HepG2 (cell line): ENCODE measurements at regions not wholly inside any gene's neighbourhood (a gene's known extent, or its start where the extent isn't known, plus 50 kb on each side); places are given as distances from the start of the nearest gene placed in this dataset.

Experiments used
- ATF7 ChIP-seq, 2 experiments: fragments of 450-650 bp in 1 of 2; sonication (generic) in 1 of 2; formaldehyde crosslinking in 1 of 2; IDR thresholded peaks; 2 replicates each; pipeline versions ENCODE4 v1.4.0 to v1.6.1; 2016 to 2020; ENCODE audit warnings: antibody characterized with exemption in 1 of 2, mild to moderate bottlenecking in 1 of 2, missing genetic modification reagents in 1 of 2
- DMAP1 ChIP-seq: IDR thresholded peaks from 2 replicates; pipeline ENCODE4 v1.6.1; 2016
- EP300 ChIP-seq, 3 experiments: sonication (generic) in 1 of 3; formaldehyde crosslinking in 1 of 3; IDR thresholded peaks; 2 replicates each; pipeline versions ENCODE4 v1.5.1 to v1.6.1; 2011 to 2020; ENCODE audit warnings: low read depth in 2 of 3, low read length in 2 of 3, borderline replicate concordance in 1 of 3, improper control_type of control experiment in 1 of 3, mild to moderate bottlenecking in 1 of 3, missing genetic modification reagents in 1 of 3, moderate library complexity in 1 of 3
- JUNB ChIP-seq: sonication (generic); formaldehyde crosslinking; IDR thresholded peaks from 2 replicates; pipeline ENCODE4 v1.8.0; 2022; ENCODE audit warnings: missing genetic modification reagents, mild to moderate bottlenecking, borderline replicate concordance
- MED1 ChIP-seq: sonication (generic); formaldehyde crosslinking; IDR thresholded peaks from 2 replicates; pipeline ENCODE4 v1.4.0; 2020; ENCODE audit warnings: missing genetic modification reagents
- NFKB2 ChIP-seq: sonication (generic); formaldehyde crosslinking; IDR thresholded peaks from 2 replicates; pipeline ENCODE4 v1.4.0; 2020; ENCODE audit warnings: missing genetic modification reagents, borderline replicate concordance
- NR1H2 ChIP-seq: sonication (generic); formaldehyde crosslinking; IDR thresholded peaks from 2 replicates; pipeline ENCODE4 v1.8.1; 2022; ENCODE audit warnings: low read depth, missing genetic modification reagents, borderline replicate concordance
- SMAD1 ChIP-seq: sonication (generic); formaldehyde crosslinking; IDR thresholded peaks from 2 replicates; pipeline ENCODE4 v1.4.0; 2020; ENCODE audit warnings: missing genetic modification reagents, low read depth, mild to moderate bottlenecking, borderline replicate concordance
- SP5 ChIP-seq: IDR thresholded peaks from 2 replicates; pipeline ENCODE4 v1.6.1; 2016; ENCODE audit warnings: low read depth, borderline replicate concordance
- SSRP1 ChIP-seq: IDR thresholded peaks from 2 replicates; pipeline ENCODE4 v1.6.1; 2016; ENCODE audit warnings: control low read depth
- TBX2 ChIP-seq: sonication (generic); formaldehyde crosslinking; IDR thresholded peaks from 2 replicates; pipeline ENCODE4 v1.5.0; 2020; ENCODE audit warnings: missing genetic modification reagents, mild to moderate bottlenecking, borderline replicate concordance
- XRCC5 ChIP-seq: fragments of 200-400 bp; formaldehyde crosslinking; optimal IDR thresholded peaks from 2 replicates; pipeline ENCODE3; 2017; ENCODE audit warnings: mild to moderate bottlenecking, low read length
- ZFYVE20 ChIP-seq: sonication (generic); formaldehyde crosslinking; IDR thresholded peaks from 2 replicates; pipeline ENCODE4 v1.8.0; 2023; ENCODE audit warnings: low read depth, mild to moderate bottlenecking, moderate library complexity, missing genetic modification reagents, borderline replicate concordance
- ZNF296 ChIP-seq: sonication (generic); formaldehyde crosslinking; conservative IDR thresholded peaks from 2 replicates; pipeline ENCODE4 v1.5.0; 2020; ENCODE audit warnings: mild to moderate bottlenecking, missing genetic modification reagents
- ZNF615 ChIP-seq: sonication (generic); formaldehyde crosslinking; IDR thresholded peaks from 2 replicates; pipeline ENCODE4 v1.5.0; 2020; ENCODE audit warnings: mild to moderate bottlenecking, missing genetic modification reagents, borderline replicate concordance
- ZNF619 ChIP-seq: sonication (generic); formaldehyde crosslinking; IDR thresholded peaks from 2 replicates; pipeline ENCODE4 v1.4.0; 2020; ENCODE audit warnings: mild to moderate bottlenecking, missing genetic modification reagents
- ZSCAN25 ChIP-seq: sonication (generic); formaldehyde crosslinking; IDR thresholded peaks from 2 replicates; pipeline ENCODE4 v1.8.0; 2022; ENCODE audit warnings: mild to moderate bottlenecking, missing genetic modification reagents
- TF ChIP-seq, protein P1 (sequence below): sonication (generic); formaldehyde crosslinking; IDR thresholded peaks from 2 replicates; pipeline ENCODE4 v1.4.0; 2020; ENCODE audit warnings: mild to moderate bottlenecking, missing genetic modification reagents
- TF ChIP-seq, protein P2 (sequence below): sonication (generic); formaldehyde crosslinking; IDR thresholded peaks from 2 replicates; pipeline ENCODE4 v1.8.0; 2022; ENCODE audit warnings: mild to moderate bottlenecking, missing genetic modification reagents
- TF ChIP-seq, protein P3 (sequence below): sonication (generic); formaldehyde crosslinking; IDR thresholded peaks from 2 replicates; pipeline ENCODE4 v1.5.1; 2020; ENCODE audit warnings: missing genetic modification reagents, mild to moderate bottlenecking, borderline replicate concordance
- TF ChIP-seq, protein P4 (sequence below): IDR thresholded peaks from 2 replicates; pipeline ENCODE4 v1.6.1; 2012; ENCODE audit warnings: inconsistent platforms

DNA sequence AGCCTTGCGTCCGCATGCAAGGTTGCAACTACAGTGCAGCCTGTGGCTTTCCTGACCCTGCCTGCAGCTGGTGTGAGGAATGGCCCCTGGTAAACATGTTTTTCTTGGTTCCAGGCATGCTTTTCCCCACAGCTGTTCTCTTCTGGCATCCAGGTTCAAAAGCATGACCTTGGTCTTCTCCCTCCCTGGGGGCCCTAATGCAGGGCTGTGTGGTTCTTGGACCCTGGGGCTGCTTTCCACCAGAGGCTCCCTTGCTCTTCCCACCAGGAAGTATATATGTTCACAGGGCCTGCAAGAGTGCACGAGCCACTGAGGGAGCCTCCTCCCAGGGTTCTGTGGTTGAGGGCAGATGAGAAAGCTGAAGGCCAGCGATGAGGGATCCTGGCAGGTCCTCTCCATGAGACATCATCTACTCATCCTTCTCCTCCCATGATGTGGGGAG lies 125.9 kb downstream of the BCL2L11 start (continued):
- TF ChIP-seq NFKB2 (CRISPR knock-in tag) = no peak; the same call in 1 of the 2 replicates
- TF ChIP-seq ATF7 (IDR thresholded peaks at IDR 0.05) = no peak
- no peak for TF ChIP-seq ATF7 (CRISPR knock-in tag; IDR thresholded peaks at IDR 0.05)
- TF ChIP-seq, protein P1, sequence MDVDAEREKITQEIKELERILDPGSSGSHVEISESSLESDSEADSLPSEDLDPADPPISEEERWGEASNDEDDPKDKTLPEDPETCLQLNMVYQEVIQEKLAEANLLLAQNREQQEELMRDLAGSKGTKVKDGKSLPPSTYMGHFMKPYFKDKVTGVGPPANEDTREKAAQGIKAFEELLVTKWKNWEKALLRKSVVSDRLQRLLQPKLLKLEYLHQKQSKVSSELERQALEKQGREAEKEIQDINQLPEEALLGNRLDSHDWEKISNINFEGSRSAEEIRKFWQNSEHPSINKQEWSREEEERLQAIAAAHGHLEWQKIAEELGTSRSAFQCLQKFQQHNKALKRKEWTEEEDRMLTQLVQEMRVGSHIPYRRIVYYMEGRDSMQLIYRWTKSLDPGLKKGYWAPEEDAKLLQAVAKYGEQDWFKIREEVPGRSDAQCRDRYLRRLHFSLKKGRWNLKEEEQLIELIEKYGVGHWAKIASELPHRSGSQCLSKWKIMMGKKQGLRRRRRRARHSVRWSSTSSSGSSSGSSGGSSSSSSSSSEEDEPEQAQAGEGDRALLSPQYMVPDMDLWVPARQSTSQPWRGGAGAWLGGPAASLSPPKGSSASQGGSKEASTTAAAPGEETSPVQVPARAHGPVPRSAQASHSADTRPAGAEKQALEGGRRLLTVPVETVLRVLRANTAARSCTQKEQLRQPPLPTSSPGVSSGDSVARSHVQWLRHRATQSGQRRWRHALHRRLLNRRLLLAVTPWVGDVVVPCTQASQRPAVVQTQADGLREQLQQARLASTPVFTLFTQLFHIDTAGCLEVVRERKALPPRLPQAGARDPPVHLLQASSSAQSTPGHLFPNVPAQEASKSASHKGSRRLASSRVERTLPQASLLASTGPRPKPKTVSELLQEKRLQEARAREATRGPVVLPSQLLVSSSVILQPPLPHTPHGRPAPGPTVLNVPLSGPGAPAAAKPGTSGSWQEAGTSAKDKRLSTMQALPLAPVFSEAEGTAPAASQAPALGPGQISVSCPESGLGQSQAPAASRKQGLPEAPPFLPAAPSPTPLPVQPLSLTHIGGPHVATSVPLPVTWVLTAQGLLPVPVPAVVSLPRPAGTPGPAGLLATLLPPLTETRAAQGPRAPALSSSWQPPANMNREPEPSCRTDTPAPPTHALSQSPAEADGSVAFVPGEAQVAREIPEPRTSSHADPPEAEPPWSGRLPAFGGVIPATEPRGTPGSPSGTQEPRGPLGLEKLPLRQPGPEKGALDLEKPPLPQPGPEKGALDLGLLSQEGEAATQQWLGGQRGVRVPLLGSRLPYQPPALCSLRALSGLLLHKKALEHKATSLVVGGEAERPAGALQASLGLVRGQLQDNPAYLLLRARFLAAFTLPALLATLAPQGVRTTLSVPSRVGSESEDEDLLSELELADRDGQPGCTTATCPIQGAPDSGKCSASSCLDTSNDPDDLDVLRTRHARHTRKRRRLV (CRISPR knock-in tag) = 0 out of 2 replicates have a peak, but pooled peaks have one; percentile 39
- TF ChIP-seq SSRP1 (CRISPR knock-in tag) = no peak
- TF ChIP-seq ZSCAN25 (CRISPR knock-in tag) = peak; percentile 73; the same call in 1 of the 2 replicates
- no peak for TF ChIP-seq ZFYVE20
- peak in 1 of 2 experiments; percentile 79; a peak in 2 of 4 replicates for TF ChIP-seq EP300 (IDR thresholded peaks at IDR 0.05; ENCODE audit: low read depth in 2 of 2, low read length in 2 of 2)
- peak; percentile 50; the same call in 1 of the 2 replicates for TF ChIP-seq EP300 (CRISPR knock-in tag; IDR thresholded peaks at IDR 0.05; ENCODE audit: borderline replicate concordance)
- TF ChIP-seq JUNB (CRISPR knock-in tag) = no peak
- no peak for TF ChIP-seq SMAD1 (CRISPR knock-in tag)
- TF ChIP-seq ZNF615 (CRISPR knock-in tag) = no peak
- TF ChIP-seq, protein P2, sequence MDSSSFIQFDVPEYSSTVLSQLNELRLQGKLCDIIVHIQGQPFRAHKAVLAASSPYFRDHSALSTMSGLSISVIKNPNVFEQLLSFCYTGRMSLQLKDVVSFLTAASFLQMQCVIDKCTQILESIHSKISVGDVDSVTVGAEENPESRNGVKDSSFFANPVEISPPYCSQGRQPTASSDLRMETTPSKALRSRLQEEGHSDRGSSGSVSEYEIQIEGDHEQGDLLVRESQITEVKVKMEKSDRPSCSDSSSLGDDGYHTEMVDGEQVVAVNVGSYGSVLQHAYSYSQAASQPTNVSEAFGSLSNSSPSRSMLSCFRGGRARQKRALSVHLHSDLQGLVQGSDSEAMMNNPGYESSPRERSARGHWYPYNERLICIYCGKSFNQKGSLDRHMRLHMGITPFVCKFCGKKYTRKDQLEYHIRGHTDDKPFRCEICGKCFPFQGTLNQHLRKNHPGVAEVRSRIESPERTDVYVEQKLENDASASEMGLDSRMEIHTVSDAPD = 0 out of 2 replicates have a peak, but pooled peaks have one; percentile 34
- TF ChIP-seq DMAP1 (CRISPR knock-in tag) = no peak
- TF ChIP-seq SP5 (CRISPR knock-in tag) = no peak
- TF ChIP-seq, protein P3, sequence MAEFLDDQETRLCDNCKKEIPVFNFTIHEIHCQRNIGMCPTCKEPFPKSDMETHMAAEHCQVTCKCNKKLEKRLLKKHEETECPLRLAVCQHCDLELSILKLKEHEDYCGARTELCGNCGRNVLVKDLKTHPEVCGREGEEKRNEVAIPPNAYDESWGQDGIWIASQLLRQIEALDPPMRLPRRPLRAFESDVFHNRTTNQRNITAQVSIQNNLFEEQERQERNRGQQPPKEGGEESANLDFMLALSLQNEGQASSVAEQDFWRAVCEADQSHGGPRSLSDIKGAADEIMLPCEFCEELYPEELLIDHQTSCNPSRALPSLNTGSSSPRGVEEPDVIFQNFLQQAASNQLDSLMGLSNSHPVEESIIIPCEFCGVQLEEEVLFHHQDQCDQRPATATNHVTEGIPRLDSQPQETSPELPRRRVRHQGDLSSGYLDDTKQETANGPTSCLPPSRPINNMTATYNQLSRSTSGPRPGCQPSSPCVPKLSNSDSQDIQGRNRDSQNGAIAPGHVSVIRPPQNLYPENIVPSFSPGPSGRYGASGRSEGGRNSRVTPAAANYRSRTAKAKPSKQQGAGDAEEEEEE = peak; percentile 88; the same call in 1 of the 2 replicates
- TF ChIP-seq TBX2 (CRISPR knock-in tag) = peak; percentile 90; the same call in 1 of the 2 replicates
- TF ChIP-seq ZNF296 (CRISPR knock-in tag) = no peak
- no peak for TF ChIP-seq XRCC5
- TF ChIP-seq MED1 (CRISPR knock-in tag) = peak; percentile 90
- TF ChIP-seq NR1H2 (CRISPR knock-in tag) = no peak
- TF ChIP-seq ZNF619 (CRISPR knock-in tag) = 0 out of 2 replicates have a peak, but pooled peaks have one; percentile 46
- TF ChIP-seq, protein P4, sequence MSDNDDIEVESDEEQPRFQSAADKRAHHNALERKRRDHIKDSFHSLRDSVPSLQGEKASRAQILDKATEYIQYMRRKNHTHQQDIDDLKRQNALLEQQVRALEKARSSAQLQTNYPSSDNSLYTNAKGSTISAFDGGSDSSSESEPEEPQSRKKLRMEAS = peak; percentile 85
